Central memory CD8-positive, alpha-beta T cell (primary cell): ENCODE measurements at regions not wholly inside any gene's neighbourhood (a gene's known extent, or its start where the extent isn't known, plus 50 kb on each side); places are given as distances from the start of the nearest gene placed in this dataset.
A peak's percentile ranks its signal among the peaks of the same experiment; 100 is the strongest.

Experiments
- ATAC-seq: fragments of 150-1000 bp; cut with Tn5 transposase; replicated peaks from 2 replicates; pipeline ENCODE4 v1.10.0; 2022; ENCODE audit warnings: mild to moderate bottlenecking, moderate FRiP score, moderate number of reproducible peaks; ENCODE audit not compliant: poor library complexity, severe bottlenecking; ENCODE audit errors: extremely low read depth
- DNase-seq, 2 donors: peaks; one replicate each; pipeline ENCODE4 v3.0.0; 2021; ENCODE audit warnings: low spot score in 2 of 2
- H3K27ac Mint-ChIP-seq: one replicate; pipeline ENCODE4 v1.8.0; 2022; ENCODE audit warnings: low read depth, mild to moderate bottlenecking, moderate library complexity, mixed read lengths
- H3K27me3 Mint-ChIP-seq: one replicate; pipeline ENCODE4 v1.8.0; 2022; ENCODE audit warnings: mixed read lengths
- H3K36me3 Mint-ChIP-seq: one replicate; pipeline ENCODE4 v1.8.0; 2022; ENCODE audit warnings: mild to moderate bottlenecking, moderate library complexity, mixed read lengths; ENCODE audit not compliant: insufficient read depth
- H3K4me1 Mint-ChIP-seq: one replicate; pipeline ENCODE4 v1.8.0; 2022; ENCODE audit warnings: mixed read lengths
- H3K4me3 Mint-ChIP-seq: one replicate; pipeline ENCODE4 v1.8.0; 2022; ENCODE audit warnings: mild to moderate bottlenecking, moderate library complexity, mixed read lengths
- H3K9me3 Mint-ChIP-seq: one replicate; pipeline ENCODE4 v1.8.0; 2022; ENCODE audit warnings: mixed read lengths

DNA sequence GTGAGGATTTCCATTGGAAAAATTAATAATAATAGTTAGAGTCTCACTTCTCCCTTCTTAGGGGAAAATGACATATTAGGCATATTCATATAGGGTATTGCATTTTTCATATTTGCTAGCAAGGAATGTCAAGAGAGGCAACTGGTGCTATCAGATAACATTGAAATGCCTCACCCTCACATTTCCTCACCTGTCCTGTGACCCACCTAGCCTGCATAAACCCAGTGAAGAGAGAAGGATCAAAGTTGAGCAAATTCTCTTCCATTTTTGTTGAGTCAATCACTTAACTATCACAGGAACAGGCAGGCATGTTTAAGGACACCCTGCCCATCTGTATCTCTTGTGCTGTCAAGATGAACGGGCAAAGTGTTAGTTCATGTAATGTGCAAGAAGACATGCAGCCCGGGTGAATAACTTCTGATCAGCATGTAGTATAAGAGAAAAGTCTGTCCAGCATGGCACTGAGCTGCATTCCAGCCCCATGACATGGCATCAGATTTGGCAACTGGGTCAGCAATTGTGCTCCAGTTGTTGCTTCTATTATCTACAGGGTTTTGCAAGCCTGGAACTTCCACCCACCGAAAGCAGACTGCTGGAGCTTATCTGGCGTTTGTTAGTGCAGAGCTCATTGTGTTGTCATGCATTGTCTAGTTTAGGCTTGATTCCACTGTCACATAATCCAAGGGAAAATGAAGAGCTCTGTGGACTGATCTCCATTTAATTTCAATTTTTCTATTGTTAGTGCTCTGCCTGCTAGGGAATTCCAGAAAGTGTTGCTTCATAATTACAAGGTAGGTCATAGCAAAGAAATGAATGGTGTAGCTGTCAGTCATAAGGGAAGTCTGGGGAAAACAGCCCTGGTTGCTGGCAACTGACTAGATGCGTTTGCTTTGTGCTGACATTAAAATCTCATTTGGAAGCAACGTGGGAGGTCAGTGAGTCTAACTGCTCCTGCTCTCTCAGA, 138.4 kb upstream of the TNFAIP3 start:
- no peak for DNase-seq
- peaks cover 2% of the 10 kb centered on the region for H3K36me3 Mint-ChIP-seq
- H3K4me3 Mint-ChIP-seq, result no peak overlapping the region
- H3K9me3 Mint-ChIP-seq, result no peaks in the 10 kb centered on the region
- H3K27ac Mint-ChIP-seq, result no peak overlapping the region
- no peaks in the 10 kb centered on the region for H3K4me1 Mint-ChIP-seq
- peaks cover 15% of the 10 kb centered on the region for H3K27me3 Mint-ChIP-seq
- ATAC-seq, result no peak

DNA sequence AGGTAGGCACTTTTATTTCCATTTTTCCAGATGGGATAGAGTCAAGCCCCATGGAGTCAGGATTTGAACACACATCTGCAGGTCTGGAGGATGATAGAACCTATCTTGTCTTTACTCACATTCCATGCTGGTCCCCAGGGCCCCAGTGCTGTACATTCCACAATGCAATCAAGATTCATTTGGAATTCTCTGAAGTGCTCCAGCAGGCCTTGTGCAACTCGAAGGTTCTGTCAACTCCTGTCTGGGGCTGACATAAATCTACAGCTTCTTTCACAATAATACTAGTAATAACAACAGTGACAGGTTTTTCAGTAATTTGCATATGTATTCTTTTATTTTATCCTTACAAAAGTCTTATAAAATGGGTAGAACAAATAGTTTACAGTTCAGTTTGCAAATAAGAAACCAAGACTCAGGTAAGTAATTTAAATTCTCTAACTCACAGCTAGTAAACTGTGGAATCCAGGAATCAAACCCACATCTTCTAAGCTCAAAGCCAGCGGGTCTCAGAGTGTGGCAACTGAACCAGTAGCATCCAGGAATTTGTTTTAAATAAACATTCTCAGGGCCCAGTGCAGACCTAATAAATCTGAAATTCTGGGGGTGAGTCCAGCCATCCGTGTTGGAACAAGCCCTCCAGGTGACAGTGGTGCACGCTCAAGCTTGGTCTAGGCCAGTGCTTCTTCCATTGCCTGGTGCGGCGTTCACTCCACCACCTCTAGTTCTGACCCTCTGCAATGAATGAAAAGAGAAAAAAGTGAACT, 137.0 kb upstream of the TNFAIP3 start:
- no peak for ATAC-seq
- Mint-ChIP-seq H3K27me3 (peaks cover 15% of the 10 kb centered on the region), H3K27ac (no peak overlapping the region), H3K4me1 (no peaks in the 10 kb centered on the region), H3K4me3 (no peak overlapping the region), H3K36me3 (peaks cover 2% of the 10 kb centered on the region), H3K9me3 (no peaks in the 10 kb centered on the region)
- DNase-seq, result no peak

DNA sequence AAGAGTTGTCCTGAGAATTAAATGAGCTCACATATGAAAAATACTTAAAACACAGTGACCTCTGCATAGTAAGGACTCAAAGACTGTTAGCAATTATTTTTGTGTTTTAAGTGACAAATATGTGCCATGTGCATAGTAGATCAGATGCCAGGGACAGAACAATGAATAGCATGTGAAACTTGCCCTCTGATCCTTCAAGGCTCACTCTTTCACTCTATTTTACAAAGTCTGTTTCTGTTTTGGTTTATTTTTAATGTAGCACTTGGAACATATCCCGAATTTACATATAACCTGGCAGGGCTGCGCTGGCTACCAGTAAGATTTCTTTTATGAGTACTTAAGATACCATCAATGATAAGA, 135.5 kb upstream of the TNFAIP3 start:
- Mint-ChIP-seq H3K9me3 (no peaks in the 10 kb centered on the region), H3K4me3 (no peak overlapping the region), H3K36me3 (peaks cover 2% of the 10 kb centered on the region), H3K27me3 (peaks cover 15% of the 10 kb centered on the region), H3K4me1 (peaks cover 8% of the 10 kb centered on the region), H3K27ac (no peak overlapping the region)
- ATAC-seq (no peak), DNase-seq (no peak)

DNA sequence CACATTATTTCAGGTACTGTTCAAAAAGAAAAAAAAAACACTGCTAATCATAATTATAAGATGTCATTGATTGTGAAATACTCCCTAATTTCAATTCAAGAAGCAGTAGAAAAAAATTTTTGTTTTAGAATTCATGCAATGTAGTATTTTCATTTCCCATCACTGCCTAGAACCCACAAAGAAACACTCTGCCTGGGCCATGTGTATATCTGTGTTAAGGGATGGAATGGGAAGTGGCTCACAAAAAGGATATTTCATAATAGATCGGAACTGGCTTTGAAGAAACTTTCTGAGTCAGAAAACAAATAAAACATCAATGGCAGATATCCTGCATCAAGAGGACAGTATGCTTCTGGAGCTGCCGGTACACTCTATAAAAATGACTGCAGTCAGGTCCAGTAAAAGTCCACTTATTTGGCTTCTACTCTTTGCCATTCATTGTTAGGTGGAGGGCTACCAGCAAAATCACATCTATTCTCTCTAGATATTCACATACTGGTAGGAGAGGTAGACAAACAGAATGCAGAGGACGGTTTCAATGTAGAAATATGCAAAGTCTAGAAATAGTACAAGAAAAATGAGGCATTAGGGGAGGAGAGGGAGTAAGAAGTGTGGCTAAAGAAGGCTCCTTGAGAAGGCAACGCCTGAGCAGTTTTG, 135.0 kb upstream of the TNFAIP3 start:
- H3K27ac Mint-ChIP-seq, result no peak overlapping the region
- ATAC-seq, result no peak
- H3K36me3 Mint-ChIP-seq, result peaks cover 2% of the 10 kb centered on the region
- DNase-seq, result no peak
- peaks cover 8% of the 10 kb centered on the region for H3K4me1 Mint-ChIP-seq
- no peaks in the 10 kb centered on the region for H3K9me3 Mint-ChIP-seq
- peaks cover 11% of the 10 kb centered on the region for H3K27me3 Mint-ChIP-seq
- no peak overlapping the region for H3K4me3 Mint-ChIP-seq

DNA sequence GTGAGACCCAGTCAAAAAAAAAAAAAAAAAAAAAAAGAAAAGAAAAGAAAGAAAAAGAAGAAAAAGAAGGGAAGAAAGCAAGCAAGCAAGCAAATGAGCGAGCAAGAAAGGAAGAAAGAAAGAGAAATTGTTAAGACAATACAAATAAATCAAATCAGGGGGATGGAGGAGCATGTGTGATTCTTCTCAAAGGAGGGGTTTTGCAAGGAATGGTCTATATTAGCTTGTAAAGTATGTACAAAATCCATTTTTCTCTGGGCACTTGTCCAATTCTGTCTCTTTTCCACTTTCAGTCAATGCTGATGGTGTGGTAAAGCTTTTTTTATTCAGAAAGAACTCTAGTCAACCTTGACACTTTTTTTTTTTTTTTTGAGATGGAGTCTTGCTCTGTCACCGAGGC, 133.7 kb upstream of the TNFAIP3 start:
- Mint-ChIP-seq H3K4me1 (peaks cover 8% of the 10 kb centered on the region), H3K9me3 (no peaks in the 10 kb centered on the region), H3K27me3 (no peaks in the 10 kb centered on the region), H3K36me3 (peaks cover 2% of the 10 kb centered on the region), H3K4me3 (no peak overlapping the region), H3K27ac (no peak overlapping the region)
- no peak for ATAC-seq
- no peak for DNase-seq

DNA sequence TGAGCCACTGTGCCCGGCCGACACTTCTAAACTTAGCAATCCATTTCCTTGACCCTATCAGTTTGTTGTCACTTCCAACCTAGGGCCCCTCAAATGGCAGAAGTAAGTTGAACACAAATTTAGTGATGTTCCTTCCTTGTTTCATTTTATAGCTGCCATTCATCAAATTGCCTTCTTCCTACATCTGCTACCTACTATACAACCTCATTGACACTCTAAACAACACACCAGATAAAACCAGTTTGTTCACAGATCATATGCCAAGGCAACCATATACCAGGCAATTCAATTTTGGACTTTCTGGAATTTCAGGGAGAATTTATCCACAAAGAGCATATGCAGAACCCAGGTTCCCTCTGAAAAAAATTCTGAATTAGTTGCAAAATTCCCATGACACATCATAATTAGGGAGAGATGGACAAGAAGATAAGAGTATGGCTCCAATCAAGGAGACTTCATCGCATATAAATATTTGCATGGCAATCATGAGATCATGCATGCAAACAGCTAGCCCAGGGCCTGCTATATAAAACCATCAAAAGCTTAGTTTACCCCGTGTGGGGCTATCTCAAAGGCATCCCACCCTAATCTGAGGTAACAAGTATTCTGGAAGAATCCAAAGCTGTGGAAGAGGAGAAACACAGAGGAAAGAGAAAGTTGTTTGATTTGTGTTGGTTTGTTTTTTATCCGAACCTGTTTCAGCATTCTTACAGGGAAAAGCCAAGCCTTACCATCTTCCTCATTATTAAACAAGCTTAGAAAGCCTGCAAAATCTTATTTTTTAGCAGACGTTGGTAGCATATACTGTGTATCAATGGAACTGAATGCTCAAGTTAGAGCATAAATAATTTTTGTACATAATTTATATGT, 132.8 kb upstream of the TNFAIP3 start:
- no peaks in the 10 kb centered on the region for H3K9me3 Mint-ChIP-seq
- ATAC-seq (no peak), DNase-seq (no peak)
- no peak overlapping the region for H3K27ac Mint-ChIP-seq
- peaks cover 2% of the 10 kb centered on the region for H3K27me3 Mint-ChIP-seq
- peaks cover 2% of the 10 kb centered on the region for H3K36me3 Mint-ChIP-seq
- H3K4me1 Mint-ChIP-seq, result peaks cover 8% of the 10 kb centered on the region
- H3K4me3 Mint-ChIP-seq, result no peak overlapping the region

DNA sequence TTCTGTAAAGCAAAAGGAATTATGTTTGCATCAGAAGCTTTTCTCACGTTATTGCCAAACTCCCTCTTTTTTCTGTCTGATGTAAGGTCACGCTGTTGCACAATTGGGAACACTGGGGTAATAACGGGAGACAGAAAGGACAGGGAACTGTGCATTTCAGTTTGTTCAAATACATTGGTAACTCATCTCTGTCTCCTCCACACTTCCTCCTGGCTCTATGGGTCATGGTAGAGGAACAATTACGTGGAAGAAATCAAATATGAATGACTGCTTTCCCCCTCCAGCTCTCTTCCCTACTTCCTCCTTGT, 132.2 kb upstream of the TNFAIP3 start:
- ATAC-seq, result no peak
- H3K4me1 Mint-ChIP-seq, result peaks cover 8% of the 10 kb centered on the region
- H3K4me3 Mint-ChIP-seq, result no peak overlapping the region
- peaks cover 2% of the 10 kb centered on the region for H3K36me3 Mint-ChIP-seq
- no peak for DNase-seq
- H3K27ac Mint-ChIP-seq, result no peak overlapping the region
- H3K9me3 Mint-ChIP-seq, result no peaks in the 10 kb centered on the region
- peaks cover 8% of the 10 kb centered on the region for H3K27me3 Mint-ChIP-seq

DNA sequence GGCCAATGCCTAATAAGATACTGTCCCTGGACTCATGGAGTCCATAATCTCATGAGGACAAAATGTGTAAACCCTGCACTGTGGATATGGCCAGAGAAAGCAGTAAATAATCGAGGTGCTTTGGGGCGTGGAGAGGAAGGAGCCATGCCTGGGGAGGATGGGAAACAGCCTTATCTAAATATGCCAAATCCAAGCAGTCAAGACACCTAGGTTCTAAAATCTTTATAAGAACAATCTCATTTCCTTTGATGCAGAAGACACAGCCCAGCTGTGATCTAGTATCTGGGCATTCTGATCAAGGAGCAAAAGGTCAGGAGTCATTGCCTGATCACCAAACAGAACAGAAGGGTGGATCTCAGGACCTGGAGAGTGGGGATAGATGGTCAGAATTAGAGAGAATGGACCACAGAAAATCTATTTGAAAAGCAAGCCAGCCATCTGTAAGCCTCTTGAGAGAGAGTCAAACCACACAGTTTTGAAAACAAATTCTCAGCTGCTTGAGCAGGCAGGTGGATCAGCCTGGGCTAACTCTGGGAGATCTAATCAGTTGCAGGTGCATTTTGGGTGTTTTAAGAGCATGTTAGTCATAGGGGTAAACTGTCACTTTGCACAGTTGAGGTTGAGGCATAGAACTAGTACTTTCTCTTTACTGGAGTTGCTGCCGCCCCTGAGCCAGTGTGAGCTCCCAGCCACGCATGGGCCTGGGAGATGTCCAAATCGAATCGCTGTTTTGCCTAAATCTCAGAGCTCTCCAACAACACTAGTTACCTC, 130.8 kb upstream of the TNFAIP3 start:
- Mint-ChIP-seq H3K36me3 (no peaks in the 10 kb centered on the region), H3K4me1 (peaks cover 8% of the 10 kb centered on the region), H3K27ac (no peak overlapping the region), H3K27me3 (peaks cover 10% of the 10 kb centered on the region), H3K9me3 (no peaks in the 10 kb centered on the region), H3K4me3 (no peak overlapping the region)
- DNase-seq (no peak), ATAC-seq (peak; percentile 77)

DNA sequence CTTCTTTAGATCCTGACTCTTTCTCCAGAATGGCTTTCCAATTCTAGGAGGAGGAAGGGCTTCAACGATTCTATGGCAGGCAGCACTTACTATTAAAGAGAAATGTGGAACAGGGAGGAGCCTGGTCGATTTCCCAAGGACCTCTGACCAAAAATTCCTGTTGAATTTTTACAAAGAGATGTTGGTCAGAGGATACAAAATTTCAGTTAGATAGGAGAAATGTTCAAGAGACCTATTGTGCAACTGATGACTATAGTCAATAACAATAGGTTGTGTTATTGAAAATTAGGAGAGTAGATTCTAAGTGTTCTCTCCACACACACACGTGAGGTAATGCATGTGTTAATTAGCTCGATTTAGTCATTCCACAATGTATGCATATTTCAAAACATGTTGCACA, 130.1 kb upstream of the TNFAIP3 start:
- no peak for ATAC-seq
- Mint-ChIP-seq H3K27me3 (peaks cover 10% of the 10 kb centered on the region), H3K4me3 (no peak overlapping the region), H3K36me3 (no peaks in the 10 kb centered on the region), H3K9me3 (no peaks in the 10 kb centered on the region), H3K27ac (no peak overlapping the region), H3K4me1 (peaks cover 8% of the 10 kb centered on the region)
- no peak for DNase-seq

DNA sequence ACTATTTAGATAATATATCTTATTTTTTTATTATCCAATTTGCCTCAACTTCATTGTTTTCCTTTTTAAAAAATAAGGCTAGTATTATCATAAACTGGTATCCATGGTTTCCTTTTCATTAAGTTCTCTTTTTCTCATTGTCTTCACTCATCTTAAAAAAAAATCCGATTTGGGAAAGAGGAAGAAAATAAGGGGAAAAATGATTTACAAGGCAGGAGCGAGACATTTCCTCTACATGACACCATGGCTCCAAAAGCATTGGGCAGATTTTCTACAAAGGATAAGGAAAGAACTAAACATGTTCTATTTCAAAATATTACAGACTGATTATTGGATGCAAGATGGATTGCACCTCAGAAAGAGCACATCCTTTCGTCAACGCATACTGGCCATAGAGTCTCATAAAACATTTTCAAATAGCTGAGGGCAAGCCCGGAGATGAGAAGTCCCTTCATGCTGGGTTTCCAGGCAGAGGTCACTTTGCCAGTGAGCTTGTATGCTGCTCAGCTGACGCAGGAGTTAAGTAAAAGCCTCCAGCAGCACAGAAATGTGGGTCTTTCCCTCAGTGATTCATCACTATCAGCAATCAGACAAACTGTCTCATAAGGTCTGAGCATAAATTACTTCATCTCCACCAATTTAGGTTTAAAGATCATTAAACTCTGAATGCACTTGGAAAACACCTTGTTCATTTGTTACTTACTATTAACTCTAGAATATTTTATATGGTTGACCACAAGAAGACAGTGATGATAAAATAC, 129.0 kb upstream of the TNFAIP3 start:
- Mint-ChIP-seq H3K4me3 (no peak overlapping the region), H3K9me3 (no peaks in the 10 kb centered on the region), H3K27me3 (peaks cover 10% of the 10 kb centered on the region), H3K27ac (no peak overlapping the region), H3K4me1 (peaks cover 8% of the 10 kb centered on the region), H3K36me3 (no peaks in the 10 kb centered on the region)
- ATAC-seq (no peak), DNase-seq (no peak)

DNA sequence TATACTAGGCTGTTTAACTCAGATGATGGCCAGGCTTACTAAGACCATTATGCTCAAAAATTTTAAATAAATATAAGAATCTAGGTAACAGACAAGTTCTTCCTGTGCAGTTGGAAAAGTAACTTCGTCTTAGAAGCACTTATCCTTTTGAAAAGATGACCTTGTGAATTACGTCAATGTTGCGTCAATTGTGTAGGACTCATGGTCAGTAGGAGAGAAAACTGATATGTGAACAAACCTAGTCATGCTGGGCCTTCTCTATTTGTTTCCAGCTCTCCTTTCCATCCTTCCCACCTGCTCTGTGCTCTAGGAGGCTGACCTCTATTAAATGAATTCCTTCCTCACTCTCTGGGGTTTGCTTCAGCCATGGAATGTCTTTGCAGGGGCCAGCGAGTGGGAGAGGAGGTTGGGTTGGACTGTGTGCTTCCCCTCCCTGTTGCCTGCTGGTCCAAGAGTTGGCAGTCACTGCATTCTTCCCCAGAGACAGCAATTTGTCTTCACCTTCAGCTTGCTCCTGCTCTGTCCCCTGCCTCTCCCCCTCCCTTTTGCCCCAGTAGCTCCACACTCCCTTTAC, 128.0 kb upstream of the TNFAIP3 start:
- Mint-ChIP-seq H3K36me3 (no peaks in the 10 kb centered on the region), H3K4me1 (peaks cover 8% of the 10 kb centered on the region), H3K27ac (peak overlapping the region; percentile 54), H3K4me3 (no peak overlapping the region), H3K9me3 (no peaks in the 10 kb centered on the region), H3K27me3 (peaks cover 10% of the 10 kb centered on the region)
- no peak for DNase-seq
- no peak for ATAC-seq
